Type B pancreatic cell (in vitro differentiated cells): ENCODE measurements at regions not wholly inside any gene's neighbourhood (a gene's known extent, or its start where the extent isn't known, plus 50 kb on each side); places are given as distances from the start of the nearest gene placed in this dataset.

ENCODE experiments used
- DNase-seq: peaks from one replicate; pipeline ENCODE4 v3.0.0; 2021; ENCODE audit warnings: mixed read lengths; ENCODE audit not compliant: unreplicated experiment; ENCODE audit errors: extremely low spot score
- H3K27ac Mint-ChIP-seq: 2 replicates; pipeline ENCODE4 v1.8.0; 2021; ENCODE audit warnings: mild to moderate bottlenecking, mixed read lengths
- H3K27me3 Mint-ChIP-seq: 2 replicates; pipeline ENCODE4 v1.8.0; 2021; ENCODE audit warnings: mixed read lengths
- H3K36me3 Mint-ChIP-seq: 2 replicates; pipeline ENCODE4 v1.8.0; 2021; ENCODE audit warnings: mixed read lengths
- H3K4me1 Mint-ChIP-seq: one replicate; pipeline ENCODE4 v1.8.0; 2021; ENCODE audit warnings: mixed read lengths; ENCODE audit not compliant: unreplicated experiment
- H3K4me3 Mint-ChIP-seq: 2 replicates; pipeline ENCODE4 v1.8.0; 2021; ENCODE audit warnings: mild to moderate bottlenecking, mixed read lengths
- H3K9me3 Mint-ChIP-seq: 2 replicates; pipeline ENCODE4 v1.8.0; 2021; ENCODE audit warnings: mixed read lengths
- TF ChIP-seq, protein P1 (sequence below): fragments of 200-600 bp; sonication (generic); conservative IDR thresholded peaks from 2 replicates; pipeline ENCODE4 v1.5.0; 2021; ENCODE audit warnings: antibody characterized with exemption, mild to moderate bottlenecking

DNA sequence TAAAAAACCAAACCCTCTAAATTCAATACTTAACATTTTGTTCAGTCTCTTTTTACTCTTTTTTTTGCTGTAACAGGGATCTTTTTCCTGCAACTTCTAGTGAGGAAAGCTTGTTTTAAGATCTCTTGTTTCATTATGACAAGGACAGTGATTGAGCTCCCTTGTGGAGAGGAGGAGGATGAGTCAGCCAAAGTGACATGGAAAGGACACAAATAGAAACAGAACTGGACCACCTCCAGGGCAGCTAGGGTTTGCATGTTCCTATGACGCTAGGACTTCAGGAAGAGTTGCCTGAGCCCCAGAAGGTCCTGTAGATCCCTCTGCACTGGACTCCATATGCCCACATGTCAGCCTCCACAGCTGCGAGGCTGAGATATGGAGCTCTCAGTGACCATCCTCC lies 212.6 kb upstream of the FAM78B start:
- no peak for DNase-seq
- Mint-ChIP-seq H3K27me3 (no peaks in the 10 kb centered on the region), H3K9me3 (no peaks in the 10 kb centered on the region), H3K4me1 (no peaks in the 10 kb centered on the region), H3K36me3 (no peaks in the 10 kb centered on the region), H3K27ac (no peak overlapping the region), H3K4me3 (no peak overlapping the region)
- TF ChIP-seq, protein P1, sequence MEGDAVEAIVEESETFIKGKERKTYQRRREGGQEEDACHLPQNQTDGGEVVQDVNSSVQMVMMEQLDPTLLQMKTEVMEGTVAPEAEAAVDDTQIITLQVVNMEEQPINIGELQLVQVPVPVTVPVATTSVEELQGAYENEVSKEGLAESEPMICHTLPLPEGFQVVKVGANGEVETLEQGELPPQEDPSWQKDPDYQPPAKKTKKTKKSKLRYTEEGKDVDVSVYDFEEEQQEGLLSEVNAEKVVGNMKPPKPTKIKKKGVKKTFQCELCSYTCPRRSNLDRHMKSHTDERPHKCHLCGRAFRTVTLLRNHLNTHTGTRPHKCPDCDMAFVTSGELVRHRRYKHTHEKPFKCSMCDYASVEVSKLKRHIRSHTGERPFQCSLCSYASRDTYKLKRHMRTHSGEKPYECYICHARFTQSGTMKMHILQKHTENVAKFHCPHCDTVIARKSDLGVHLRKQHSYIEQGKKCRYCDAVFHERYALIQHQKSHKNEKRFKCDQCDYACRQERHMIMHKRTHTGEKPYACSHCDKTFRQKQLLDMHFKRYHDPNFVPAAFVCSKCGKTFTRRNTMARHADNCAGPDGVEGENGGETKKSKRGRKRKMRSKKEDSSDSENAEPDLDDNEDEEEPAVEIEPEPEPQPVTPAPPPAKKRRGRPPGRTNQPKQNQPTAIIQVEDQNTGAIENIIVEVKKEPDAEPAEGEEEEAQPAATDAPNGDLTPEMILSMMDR = no peak

DNA sequence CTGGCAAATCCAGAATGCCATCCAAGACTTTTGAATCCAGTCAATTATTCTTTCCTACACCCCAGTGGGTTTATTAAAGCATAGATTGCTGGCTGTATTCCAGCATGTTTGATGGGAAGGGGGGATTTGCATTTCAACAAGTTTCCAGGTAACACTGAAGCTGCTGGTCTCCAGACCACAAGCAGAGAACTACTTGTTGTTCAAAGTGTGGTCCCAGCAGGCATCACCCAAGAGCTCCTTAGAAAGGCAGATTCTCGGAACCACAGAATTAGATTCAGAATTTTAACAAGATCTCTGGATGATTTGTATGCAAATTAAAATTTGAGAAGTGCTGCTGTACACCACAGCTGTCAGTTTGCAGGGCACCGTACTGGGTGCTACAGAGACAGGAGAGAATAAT lies 216.3 kb upstream of the FAM78B start:
- no peak overlapping the region for H3K4me3 Mint-ChIP-seq
- H3K27me3 Mint-ChIP-seq = peaks cover 3% of the 10 kb centered on the region
- TF ChIP-seq, protein P1 = no peak
- H3K4me1 Mint-ChIP-seq = no peaks in the 10 kb centered on the region
- no peaks in the 10 kb centered on the region for H3K9me3 Mint-ChIP-seq
- no peak for DNase-seq
- H3K27ac Mint-ChIP-seq = no peak overlapping the region
- H3K36me3 Mint-ChIP-seq = no peaks in the 10 kb centered on the region

DNA sequence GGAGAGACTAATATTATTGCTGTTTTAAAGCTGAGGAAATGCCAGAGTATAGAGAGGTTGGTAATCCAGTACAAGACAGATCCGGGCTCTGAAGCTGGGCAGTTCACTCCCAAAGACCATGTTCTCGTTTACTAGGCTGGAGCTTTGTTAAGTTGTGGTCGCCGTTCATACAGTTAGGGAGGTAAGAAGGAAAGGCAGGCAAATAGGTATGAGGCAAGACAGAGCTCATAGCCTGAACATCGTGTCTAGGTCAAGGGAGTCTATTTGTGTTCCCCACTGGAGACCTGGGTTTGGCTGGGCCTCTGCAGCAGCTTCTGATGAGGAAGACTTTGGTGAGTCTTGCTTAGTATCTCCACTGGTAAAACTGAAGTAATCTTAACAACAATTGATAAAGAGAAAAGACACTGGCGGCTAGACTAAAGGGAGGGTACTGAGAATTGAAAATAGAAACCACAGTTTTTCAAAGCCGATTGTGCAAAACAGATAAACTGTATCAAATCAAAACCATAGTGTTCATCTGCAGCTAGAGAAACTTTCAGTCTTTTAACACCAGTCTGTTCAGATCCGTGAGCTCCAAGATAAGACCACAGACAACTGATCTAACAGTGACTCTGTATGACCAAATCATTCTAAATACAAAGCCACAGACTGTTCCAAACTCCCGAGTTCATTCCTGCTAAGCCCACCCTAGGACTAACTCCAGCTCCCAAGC lies 217.0 kb upstream of the FAM78B start:
- TF ChIP-seq, protein P1 = no peak
- no peaks in the 10 kb centered on the region for H3K9me3 Mint-ChIP-seq
- no peaks in the 10 kb centered on the region for H3K36me3 Mint-ChIP-seq
- H3K27me3 Mint-ChIP-seq = peaks cover 3% of the 10 kb centered on the region
- H3K4me3 Mint-ChIP-seq = no peak overlapping the region
- H3K4me1 Mint-ChIP-seq = no peaks in the 10 kb centered on the region
- DNase-seq = no peak
- no peak overlapping the region for H3K27ac Mint-ChIP-seq

DNA sequence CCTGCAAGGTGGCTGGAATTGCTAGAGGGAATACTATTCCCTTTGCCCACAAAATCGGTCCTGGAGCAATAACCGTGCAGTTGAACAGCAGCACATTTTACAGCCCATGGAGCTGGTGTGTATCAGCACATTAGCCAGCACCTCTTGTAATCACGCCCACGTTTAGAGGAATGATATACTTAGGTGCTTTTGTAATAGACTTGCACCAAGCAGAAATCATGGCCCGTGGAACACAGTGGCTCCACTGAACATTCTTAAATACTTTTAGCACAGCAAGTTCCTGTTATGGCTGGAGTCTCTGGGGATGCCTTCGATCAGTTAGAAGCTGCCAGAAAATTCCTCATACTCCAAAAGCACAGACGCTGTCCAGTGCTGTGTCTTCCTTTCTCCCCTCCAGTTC lies 218.1 kb upstream of the FAM78B start:
- Mint-ChIP-seq H3K36me3 (no peaks in the 10 kb centered on the region), H3K27me3 (peaks cover 3% of the 10 kb centered on the region), H3K27ac (no peak overlapping the region), H3K4me1 (no peaks in the 10 kb centered on the region), H3K9me3 (no peaks in the 10 kb centered on the region), H3K4me3 (no peak overlapping the region)
- TF ChIP-seq, protein P1 = no peak
- no peak for DNase-seq

DNA sequence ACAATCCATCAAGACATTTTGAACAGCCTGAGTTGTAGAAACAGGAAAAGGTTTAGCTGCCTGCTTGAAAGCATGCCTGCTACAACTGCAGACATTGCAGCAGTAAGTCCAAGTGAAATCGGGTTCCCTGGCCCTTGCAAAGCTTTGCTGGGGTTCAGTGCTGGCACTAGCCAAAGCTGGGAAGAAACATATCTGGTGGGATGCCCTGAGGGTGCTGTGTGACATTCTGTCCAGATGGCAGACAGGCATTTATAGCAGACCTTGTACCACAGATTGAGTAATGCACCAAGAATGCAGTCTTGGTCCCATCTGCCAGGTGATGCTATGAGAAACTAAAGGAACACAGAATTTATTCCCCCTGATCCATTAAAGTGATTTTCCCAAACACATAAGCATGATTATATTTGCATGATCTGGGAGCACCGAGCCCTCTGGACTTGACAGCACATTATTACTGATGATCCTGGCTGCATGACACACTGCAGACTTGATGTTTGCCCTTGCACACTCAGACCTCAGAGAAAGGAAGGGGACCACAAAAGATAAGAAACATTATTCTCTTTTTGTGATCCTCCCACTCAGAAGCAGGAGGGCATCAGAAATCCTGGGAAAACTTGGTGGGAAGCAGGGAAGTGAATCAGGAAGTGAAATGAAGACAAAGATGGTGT lies 223.7 kb upstream of the FAM78B start:
- no peaks in the 10 kb centered on the region for H3K9me3 Mint-ChIP-seq
- H3K4me3 Mint-ChIP-seq = no peak overlapping the region
- no peak overlapping the region for H3K27ac Mint-ChIP-seq
- H3K27me3 Mint-ChIP-seq = peaks cover 3% of the 10 kb centered on the region
- TF ChIP-seq, protein P1 = no peak
- H3K4me1 Mint-ChIP-seq = no peaks in the 10 kb centered on the region
- no peak for DNase-seq
- H3K36me3 Mint-ChIP-seq = no peaks in the 10 kb centered on the region
